ENCODE measurements at regions not wholly inside any gene's neighbourhood (a gene's known extent, or its start where the extent isn't known, plus 50 kb on each side); places are given as distances from the start of the nearest gene placed in this dataset.

DNA sequence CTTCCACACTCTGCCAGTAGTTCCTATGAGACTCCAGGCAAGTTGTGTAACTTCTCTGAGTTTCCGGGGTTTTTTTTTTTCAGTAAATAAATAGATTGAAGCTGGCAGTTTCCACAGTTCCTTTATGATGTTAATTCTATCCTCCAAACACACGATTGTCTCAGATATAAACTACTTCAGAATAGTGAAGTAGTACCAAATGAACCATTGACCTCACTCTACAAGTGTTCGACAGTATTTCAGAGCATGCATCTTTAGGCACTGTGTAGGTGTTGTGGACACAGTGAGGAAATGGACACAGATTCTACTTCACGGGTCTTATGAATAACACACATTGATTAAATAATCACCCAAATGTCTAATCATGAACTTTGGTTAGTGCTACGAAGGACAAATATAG is 136.1 kb upstream of the IGSF10 start:
- Histone ChIP-seq H3K27ac (ENCODE audit: extremely low read depth, low read depth, low read length) (no peak overlapping the region), H3K9me3 (ENCODE audit: control insufficient read depth, insufficient read depth, low read depth, low read length) (no peaks in the 10 kb centered on the region), H3K36me3 (ENCODE audit: control insufficient read depth in 2 of 2, insufficient read depth in 1 of 2, low read length in 2 of 2) (no peaks in the 10 kb centered on the region), H3K4me3 (ENCODE audit: low read depth, low read length) (no peak overlapping the region), H3K4me1 (ENCODE audit: control insufficient read depth, insufficient read depth, low read length) (no peaks in the 10 kb centered on the region)
- POLR2A ChIA-PET: no interaction called here
- TF ChIP-seq GLI2 (tag by site-specific recombination; IDR thresholded peaks at IDR 0.05; ENCODE audit: borderline replicate concordance, low read depth) (no peak), ZNF610 (tag by site-specific recombination; IDR thresholded peaks at IDR 0.05; ENCODE audit: borderline replicate concordance) (no peak), ZNF548 (tag by site-specific recombination; IDR thresholded peaks at IDR 0.05) (no peak), OSR2 (tag by site-specific recombination; IDR thresholded peaks at IDR 0.05) (no peak), ZNF549 (tag by site-specific recombination; IDR thresholded peaks at IDR 0.05) (no peak), CTCF (tag by site-specific recombination; IDR thresholded peaks at IDR 0.05) (no peak), ZNF239 (tag by site-specific recombination; IDR thresholded peaks at IDR 0.05) (no peak), FEZF1 (tag by site-specific recombination; IDR thresholded peaks at IDR 0.05) (no peak), ZBTB21 (tag by site-specific recombination; IDR thresholded peaks at IDR 0.05) (no peak), ZNF223 (tag by site-specific recombination; IDR thresholded peaks at IDR 0.05) (no peak), YY1 (tag by site-specific recombination; IDR thresholded peaks at IDR 0.05) (no peak), REST (tag by site-specific recombination; IDR thresholded peaks at IDR 0.05) (no peak), PRDM10 (tag by site-specific recombination; IDR thresholded peaks at IDR 0.05) (no peak), ZNF585B (tag by site-specific recombination; IDR thresholded peaks at IDR 0.05) (no peak), ZBTB8A (tag by site-specific recombination; IDR thresholded peaks at IDR 0.05) (no peak), ZNF426 (tag by site-specific recombination; IDR thresholded peaks at IDR 0.05) (no peak), ZFHX2 (tag by site-specific recombination; conservative IDR thresholded peaks at IDR 0.05) (no peak)
- TF ChIP-seq, protein P1, sequence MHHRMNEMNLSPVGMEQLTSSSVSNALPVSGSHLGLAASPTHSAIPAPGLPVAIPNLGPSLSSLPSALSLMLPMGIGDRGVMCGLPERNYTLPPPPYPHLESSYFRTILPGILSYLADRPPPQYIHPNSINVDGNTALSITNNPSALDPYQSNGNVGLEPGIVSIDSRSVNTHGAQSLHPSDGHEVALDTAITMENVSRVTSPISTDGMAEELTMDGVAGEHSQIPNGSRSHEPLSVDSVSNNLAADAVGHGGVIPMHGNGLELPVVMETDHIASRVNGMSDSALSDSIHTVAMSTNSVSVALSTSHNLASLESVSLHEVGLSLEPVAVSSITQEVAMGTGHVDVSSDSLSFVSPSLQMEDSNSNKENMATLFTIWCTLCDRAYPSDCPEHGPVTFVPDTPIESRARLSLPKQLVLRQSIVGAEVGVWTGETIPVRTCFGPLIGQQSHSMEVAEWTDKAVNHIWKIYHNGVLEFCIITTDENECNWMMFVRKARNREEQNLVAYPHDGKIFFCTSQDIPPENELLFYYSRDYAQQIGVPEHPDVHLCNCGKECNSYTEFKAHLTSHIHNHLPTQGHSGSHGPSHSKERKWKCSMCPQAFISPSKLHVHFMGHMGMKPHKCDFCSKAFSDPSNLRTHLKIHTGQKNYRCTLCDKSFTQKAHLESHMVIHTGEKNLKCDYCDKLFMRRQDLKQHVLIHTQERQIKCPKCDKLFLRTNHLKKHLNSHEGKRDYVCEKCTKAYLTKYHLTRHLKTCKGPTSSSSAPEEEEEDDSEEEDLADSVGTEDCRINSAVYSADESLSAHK (tag by site-specific recombination; IDR thresholded peaks at IDR 0.05): no peak
- TF ChIP-seq, protein P2, sequence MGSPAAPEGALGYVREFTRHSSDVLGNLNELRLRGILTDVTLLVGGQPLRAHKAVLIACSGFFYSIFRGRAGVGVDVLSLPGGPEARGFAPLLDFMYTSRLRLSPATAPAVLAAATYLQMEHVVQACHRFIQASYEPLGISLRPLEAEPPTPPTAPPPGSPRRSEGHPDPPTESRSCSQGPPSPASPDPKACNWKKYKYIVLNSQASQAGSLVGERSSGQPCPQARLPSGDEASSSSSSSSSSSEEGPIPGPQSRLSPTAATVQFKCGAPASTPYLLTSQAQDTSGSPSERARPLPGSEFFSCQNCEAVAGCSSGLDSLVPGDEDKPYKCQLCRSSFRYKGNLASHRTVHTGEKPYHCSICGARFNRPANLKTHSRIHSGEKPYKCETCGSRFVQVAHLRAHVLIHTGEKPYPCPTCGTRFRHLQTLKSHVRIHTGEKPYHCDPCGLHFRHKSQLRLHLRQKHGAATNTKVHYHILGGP (tag by site-specific recombination; IDR thresholded peaks at IDR 0.05): no peak
- TF ChIP-seq, protein P3, sequence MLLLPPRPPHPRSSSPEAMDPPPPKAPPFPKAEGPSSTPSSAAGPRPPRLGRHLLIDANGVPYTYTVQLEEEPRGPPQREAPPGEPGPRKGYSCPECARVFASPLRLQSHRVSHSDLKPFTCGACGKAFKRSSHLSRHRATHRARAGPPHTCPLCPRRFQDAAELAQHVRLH (tag by site-specific recombination; IDR thresholded peaks at IDR 0.05): no peak
- CTCF ChIA-PET: no interaction called here
